GM13976 (cell line): ENCODE measurements at regions not wholly inside any gene's neighbourhood (a gene's known extent, or its start where the extent isn't known, plus 50 kb on each side); places are given as distances from the start of the nearest gene placed in this dataset.

Experiments used
- DNase-seq: peaks from one replicate; pipeline ENCODE4 v3.0.0; 2012; ENCODE audit warnings: low spot score
- CTCF ChIP-seq: IDR thresholded peaks from 2 replicates; pipeline ENCODE4 v1.5.1; 2012; ENCODE audit warnings: borderline replicate concordance, mild to moderate bottlenecking; ENCODE audit not compliant: insufficient read depth; ENCODE audit errors: extremely low read depth, missing control alignments, control extremely low read depth
- in situ Hi-C: fragments of 300-500 bp; cut with MboI; formaldehyde crosslinking; loops from one replicate; pipeline ENCODE4 v1.12.0; 2022; ENCODE audit warnings: low sequenced_read_pairs, mixed read lengths, inconsistent platforms; ENCODE audit not compliant: unreplicated experiment

DNA sequence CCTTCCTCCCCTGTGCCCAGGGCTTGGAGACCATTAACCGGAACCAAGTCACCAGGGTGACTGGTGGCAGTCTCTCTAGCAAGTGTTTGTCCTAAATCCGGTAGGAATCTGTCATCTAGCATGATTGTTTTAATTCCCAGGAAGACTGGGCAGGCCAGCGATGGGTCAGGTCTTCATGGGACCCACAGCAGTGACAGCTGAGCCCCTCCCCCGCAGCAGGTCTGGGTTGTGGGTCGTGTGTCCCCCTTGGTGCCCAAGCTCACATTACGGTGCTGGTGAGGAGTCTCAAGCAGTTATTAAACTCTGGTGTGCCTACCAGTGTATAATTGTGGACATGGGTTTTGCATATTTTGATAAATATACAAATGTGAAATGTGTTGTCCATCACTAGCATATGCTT, 466.5 kb downstream of the MATN1 start:
- no peak for TF ChIP-seq CTCF
- no peak for DNase-seq

GRCh38 chr1:30255111-30255724, 468.2 kb downstream of the MATN1 start:
- no peak for TF ChIP-seq CTCF
- in situ Hi-C loops, result no loop called here
- DNase-seq, result no peak

More for the DNA sequence above, 466.5 kb downstream of the MATN1 start:
- in situ Hi-C loops, result no loop called here

DNA sequence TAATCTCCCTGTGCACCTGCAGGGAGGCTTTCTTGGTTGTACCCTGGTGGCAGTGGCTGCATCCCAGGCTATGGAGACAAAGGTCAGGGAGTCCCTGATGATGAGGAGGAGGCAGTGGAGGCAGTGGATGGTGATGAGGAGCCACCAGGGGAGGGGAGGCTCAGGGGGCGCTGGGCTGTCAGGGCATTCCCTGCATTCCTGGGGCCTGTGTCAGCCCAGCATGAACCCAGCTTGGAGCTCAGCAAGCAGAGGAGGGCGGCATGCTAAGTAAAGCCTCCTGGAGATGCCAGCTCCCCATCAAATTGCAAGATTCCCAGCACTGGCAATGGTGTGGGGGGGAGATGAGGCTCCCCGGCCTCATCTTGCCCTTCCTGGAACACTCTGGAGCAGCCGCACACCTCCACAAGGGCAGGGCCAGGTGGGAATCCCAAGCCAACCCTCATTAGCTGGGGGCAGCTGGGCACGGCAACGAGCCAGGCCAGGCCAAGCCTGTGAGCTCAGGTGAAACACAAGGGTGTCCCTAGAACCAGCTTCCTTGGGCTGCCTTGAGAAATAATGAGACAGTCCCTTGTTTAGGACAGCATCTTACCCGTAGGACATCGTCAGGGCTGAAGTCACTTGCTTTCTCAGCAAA, 469.5 kb downstream of the MATN1 start:
- DNase-seq, result no peak
- TF ChIP-seq CTCF, result no peak
- in situ Hi-C loops, result no loop called here

GRCh38 chr1:30253361-30253760, 470.0 kb downstream of the MATN1 start:
- in situ Hi-C loops, result no loop called here
- TF ChIP-seq CTCF, result no peak
- DNase-seq, result no peak

GRCh38 chr1:30250984-30251850, 472.2 kb downstream of the MATN1 start:
- TF ChIP-seq CTCF, result no peak
- DNase-seq, result no peak
- in situ Hi-C loops, result no loop called here

GRCh38 chr1:30250338-30250983, 472.9 kb downstream of the MATN1 start:
- no peak for TF ChIP-seq CTCF
- no peak for DNase-seq
- in situ Hi-C loops, result no loop called here
